C4-2B (cell line): ENCODE measurements at regions not wholly inside any gene's neighbourhood (a gene's known extent, or its start where the extent isn't known, plus 50 kb on each side); places are given as distances from the start of the nearest gene placed in this dataset.

Source experiments
- ZFX ChIP-seq: fragments of 450-650 bp; IDR thresholded peaks from 2 replicates; pipeline ENCODE4 v1.6.1; 2017
- TF ChIP-seq, protein P1 (sequence below): fragments of 450-650 bp; conservative IDR thresholded peaks from 2 replicates; pipeline ENCODE4 v1.5.1; 2017; ENCODE audit warnings: mild to moderate bottlenecking

DNA sequence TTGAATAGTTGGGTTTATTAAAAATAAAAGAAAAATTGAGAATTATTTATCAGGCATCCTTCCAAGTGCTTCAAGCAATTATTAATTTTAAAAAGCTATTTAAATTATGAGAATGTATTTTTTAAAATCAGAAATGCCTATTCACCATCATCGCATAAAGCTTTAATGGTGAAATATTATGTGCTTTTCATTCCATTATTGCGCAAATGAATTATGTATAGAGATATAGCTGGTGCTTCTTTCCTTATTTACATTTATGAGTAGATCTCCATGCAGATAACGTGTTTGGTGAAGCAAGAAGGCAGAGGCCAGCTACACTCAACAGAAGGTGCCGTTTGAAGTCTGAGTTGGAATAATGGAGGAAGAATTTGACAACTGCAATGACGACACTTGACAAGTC is 549.1 kb upstream of the DPP6 start:
- no peak for TF ChIP-seq ZFX
- TF ChIP-seq, protein P1, sequence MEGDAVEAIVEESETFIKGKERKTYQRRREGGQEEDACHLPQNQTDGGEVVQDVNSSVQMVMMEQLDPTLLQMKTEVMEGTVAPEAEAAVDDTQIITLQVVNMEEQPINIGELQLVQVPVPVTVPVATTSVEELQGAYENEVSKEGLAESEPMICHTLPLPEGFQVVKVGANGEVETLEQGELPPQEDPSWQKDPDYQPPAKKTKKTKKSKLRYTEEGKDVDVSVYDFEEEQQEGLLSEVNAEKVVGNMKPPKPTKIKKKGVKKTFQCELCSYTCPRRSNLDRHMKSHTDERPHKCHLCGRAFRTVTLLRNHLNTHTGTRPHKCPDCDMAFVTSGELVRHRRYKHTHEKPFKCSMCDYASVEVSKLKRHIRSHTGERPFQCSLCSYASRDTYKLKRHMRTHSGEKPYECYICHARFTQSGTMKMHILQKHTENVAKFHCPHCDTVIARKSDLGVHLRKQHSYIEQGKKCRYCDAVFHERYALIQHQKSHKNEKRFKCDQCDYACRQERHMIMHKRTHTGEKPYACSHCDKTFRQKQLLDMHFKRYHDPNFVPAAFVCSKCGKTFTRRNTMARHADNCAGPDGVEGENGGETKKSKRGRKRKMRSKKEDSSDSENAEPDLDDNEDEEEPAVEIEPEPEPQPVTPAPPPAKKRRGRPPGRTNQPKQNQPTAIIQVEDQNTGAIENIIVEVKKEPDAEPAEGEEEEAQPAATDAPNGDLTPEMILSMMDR: no peak
